HUES48 (cell line): ENCODE measurements at regions not wholly inside any gene's neighbourhood (a gene's known extent, or its start where the extent isn't known, plus 50 kb on each side); places are given as distances from the start of the nearest gene placed in this dataset.

Experiments
- H3K27ac ChIP-seq: one replicate; pipeline ENCODE4 v1.7.0; 2013; ENCODE audit warnings: low read depth, low read length, inconsistent platforms
- H3K27me3 ChIP-seq: 2 replicates; pipeline ENCODE4 v1.6.1; 2013; ENCODE audit warnings: mild to moderate bottlenecking, low read length; ENCODE audit not compliant: control insufficient read depth, insufficient read depth
- H3K36me3 ChIP-seq: 2 replicates; pipeline ENCODE4 v1.6.1; 2013; ENCODE audit warnings: low read length; ENCODE audit not compliant: control insufficient read depth, insufficient read depth
- H3K4me1 ChIP-seq: 2 replicates; pipeline ENCODE4 v1.6.1; 2013; ENCODE audit warnings: mild to moderate bottlenecking, low read length; ENCODE audit not compliant: control insufficient read depth, insufficient read depth
- H3K4me3 ChIP-seq: 2 replicates; pipeline ENCODE4 v1.5.1; 2013; ENCODE audit warnings: mild to moderate bottlenecking, low read depth, low read length
- H3K9ac ChIP-seq: 2 replicates; pipeline ENCODE4 v1.6.1; 2013; ENCODE audit warnings: mild to moderate bottlenecking, low read depth, low read length, moderate library complexity
- H3K9me3 ChIP-seq: 2 replicates; pipeline ENCODE4 v1.6.1; 2013; ENCODE audit warnings: low read length; ENCODE audit not compliant: control insufficient read depth, insufficient read depth

DNA sequence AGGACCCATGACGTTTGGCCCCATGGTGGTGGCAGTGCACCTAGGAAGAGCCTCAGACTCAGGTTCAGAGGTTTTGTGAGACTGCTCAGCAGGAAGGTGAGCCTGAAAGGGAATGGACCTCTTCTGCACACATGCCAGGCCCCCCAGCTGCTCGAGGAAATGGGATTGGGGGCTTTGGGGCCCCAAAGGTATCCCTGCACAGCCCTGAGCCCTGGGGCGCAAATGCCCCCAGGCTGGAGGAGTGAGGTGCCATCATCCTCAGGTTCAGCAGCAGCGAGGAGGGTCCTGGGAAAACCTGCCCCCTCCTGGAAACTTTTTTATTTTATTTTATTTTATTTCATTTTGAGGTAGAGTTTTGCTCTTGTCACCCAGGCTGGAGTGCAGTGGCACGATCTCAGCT is 171.8 kb upstream of the MVB12B start:
- Histone ChIP-seq H3K36me3 (no peaks in the 10 kb centered on the region), H3K9ac (no peak overlapping the region), H3K4me3 (no peak overlapping the region), H3K4me1 (no peaks in the 10 kb centered on the region), H3K27ac (no peak overlapping the region), H3K9me3 (no peaks in the 10 kb centered on the region), H3K27me3 (no peaks in the 10 kb centered on the region; the same call in 1 of the 2 replicates)

DNA sequence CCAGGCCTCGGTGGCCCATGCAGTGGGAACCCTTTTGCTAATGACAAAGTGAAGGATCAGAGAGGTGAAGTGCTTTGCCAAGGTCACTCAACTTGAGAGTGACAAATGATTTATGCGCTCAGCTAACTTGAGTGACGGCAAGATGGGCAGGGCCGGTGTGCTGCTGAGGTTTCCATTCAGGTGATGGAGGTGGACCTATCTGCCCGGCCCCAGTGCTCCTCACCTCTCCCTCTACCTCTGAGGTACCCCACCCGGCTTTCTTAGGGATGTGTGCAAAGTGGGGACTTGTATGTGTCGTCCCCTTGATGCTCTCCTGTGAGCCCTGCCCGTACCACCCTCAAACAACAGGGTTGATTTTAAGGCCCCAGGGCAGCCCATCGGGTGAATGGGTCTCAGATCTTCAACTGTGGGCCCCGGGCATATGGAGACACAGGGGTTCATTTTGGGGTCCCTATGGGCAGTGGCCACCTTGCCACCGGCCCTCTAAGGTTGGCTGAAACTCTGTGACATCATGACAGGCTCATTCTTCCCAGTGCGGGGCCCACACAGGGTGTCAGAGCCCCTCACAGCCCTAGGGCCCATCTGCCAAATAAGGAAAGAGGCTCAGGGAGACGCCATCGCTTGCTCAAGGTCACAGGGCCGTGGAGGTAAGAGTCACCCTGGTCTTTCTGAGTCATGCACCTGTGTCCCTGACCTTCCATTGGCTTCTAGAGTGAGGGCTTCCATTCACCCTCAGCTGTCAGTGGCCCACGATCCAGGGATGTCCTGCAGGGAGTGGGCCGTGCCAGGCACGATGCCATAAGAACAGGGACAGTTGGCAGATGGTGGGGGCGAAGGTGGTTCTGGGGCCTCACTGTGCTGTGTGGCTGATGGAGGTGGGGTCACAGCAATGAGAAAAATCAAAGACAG is 170.6 kb upstream of the MVB12B start:
- no peak overlapping the region for H3K9ac ChIP-seq
- no peak overlapping the region for H3K4me3 ChIP-seq
- H3K27me3 ChIP-seq: no peaks in the 10 kb centered on the region; the same call in 1 of the 2 replicates
- no peaks in the 10 kb centered on the region for H3K4me1 ChIP-seq
- no peaks in the 10 kb centered on the region for H3K36me3 ChIP-seq
- H3K9me3 ChIP-seq: no peaks in the 10 kb centered on the region
- no peak overlapping the region for H3K27ac ChIP-seq

DNA sequence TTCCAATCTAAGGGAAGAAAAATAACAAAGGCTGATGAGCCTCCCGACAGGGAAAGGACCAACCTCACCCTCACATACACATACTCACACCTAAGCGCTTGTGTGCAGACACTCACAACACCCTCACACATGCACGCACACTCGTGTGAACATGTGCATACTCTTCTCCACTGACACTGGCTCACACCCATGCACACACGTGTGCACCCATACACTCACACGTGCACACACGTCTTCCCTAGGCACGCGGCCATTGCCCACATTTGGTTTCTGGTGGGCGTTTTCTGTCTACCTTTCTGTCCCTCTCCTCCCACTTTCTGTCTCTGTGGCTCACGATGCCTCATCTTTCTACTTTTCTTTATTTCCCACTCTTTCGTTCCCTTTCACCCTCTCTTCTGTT is 169.7 kb upstream of the MVB12B start:
- no peak overlapping the region for H3K4me3 ChIP-seq
- no peak overlapping the region for H3K27ac ChIP-seq
- H3K9me3 ChIP-seq: no peaks in the 10 kb centered on the region
- H3K27me3 ChIP-seq: no peaks in the 10 kb centered on the region; the same call in 1 of the 2 replicates
- H3K4me1 ChIP-seq: no peaks in the 10 kb centered on the region
- no peak overlapping the region for H3K9ac ChIP-seq
- H3K36me3 ChIP-seq: no peaks in the 10 kb centered on the region

DNA sequence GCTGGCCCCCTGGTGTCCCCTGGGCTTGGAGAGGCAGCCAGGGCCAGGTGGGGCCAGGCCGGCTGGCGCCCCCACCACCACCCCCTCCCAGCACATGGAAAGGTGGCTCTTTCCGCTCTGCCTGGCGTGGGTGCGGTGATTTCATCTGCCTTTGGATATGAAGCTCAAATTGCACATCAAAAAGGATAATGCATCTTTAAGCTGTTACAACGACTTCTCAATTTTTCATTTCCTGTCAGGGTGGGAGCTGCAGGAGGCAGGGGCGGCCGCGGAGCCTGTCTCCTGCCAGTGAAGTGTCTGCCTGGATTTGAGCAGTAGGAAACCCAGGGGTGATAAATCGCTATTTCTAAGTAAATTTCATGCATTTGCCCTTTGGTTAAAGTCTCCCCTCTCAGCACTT is 169.2 kb upstream of the MVB12B start:
- H3K27me3 ChIP-seq: no peaks in the 10 kb centered on the region; the same call in 1 of the 2 replicates
- H3K9me3 ChIP-seq: no peaks in the 10 kb centered on the region
- H3K9ac ChIP-seq: no peak overlapping the region

DNA sequence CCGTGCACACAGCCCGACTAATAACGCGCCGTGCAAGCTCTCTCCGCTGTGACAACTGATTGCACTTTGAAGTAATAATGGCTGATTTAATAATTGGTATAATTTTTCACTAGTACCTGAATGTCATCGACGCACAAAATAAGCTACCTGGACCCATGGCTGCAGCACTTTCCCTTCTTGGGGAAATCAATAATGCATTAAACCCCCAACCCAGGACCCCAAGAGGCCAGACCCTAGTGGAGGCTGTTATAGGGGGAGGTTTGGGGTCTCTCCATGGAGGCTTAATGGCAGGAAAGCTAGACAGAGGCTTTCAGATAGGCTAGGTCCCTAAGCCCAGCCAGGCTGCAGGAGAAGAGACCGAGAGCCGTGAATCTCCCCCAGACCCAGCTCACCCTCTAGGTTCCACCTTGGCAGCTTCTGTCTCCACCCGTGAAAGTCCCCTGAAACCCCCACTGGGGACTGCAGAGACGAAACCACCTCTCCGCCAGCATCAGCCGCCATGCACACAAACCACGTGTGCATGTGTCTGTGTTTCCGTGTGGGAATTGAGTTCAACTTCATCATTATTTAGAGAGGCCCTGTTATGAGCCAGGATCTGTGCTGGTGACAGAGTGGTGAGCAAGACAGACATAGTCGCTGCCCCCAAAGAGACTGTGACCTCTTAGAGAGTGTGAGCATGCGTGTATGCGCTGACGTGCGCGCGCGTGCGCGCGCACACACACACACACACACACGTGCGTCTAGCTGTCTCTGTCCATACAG is 168.6 kb upstream of the MVB12B start:
- Histone ChIP-seq H3K4me3 (no peak overlapping the region), H3K4me1 (no peaks in the 10 kb centered on the region), H3K27ac (no peak overlapping the region), H3K9ac (no peak overlapping the region), H3K36me3 (no peaks in the 10 kb centered on the region), H3K27me3 (no peaks in the 10 kb centered on the region; the same call in 1 of the 2 replicates), H3K9me3 (no peaks in the 10 kb centered on the region)

More for the DNA sequence above, 169.2 kb upstream of the MVB12B start:
- Histone ChIP-seq H3K27ac (no peak overlapping the region), H3K4me3 (no peak overlapping the region), H3K4me1 (no peaks in the 10 kb centered on the region), H3K36me3 (no peaks in the 10 kb centered on the region)

DNA sequence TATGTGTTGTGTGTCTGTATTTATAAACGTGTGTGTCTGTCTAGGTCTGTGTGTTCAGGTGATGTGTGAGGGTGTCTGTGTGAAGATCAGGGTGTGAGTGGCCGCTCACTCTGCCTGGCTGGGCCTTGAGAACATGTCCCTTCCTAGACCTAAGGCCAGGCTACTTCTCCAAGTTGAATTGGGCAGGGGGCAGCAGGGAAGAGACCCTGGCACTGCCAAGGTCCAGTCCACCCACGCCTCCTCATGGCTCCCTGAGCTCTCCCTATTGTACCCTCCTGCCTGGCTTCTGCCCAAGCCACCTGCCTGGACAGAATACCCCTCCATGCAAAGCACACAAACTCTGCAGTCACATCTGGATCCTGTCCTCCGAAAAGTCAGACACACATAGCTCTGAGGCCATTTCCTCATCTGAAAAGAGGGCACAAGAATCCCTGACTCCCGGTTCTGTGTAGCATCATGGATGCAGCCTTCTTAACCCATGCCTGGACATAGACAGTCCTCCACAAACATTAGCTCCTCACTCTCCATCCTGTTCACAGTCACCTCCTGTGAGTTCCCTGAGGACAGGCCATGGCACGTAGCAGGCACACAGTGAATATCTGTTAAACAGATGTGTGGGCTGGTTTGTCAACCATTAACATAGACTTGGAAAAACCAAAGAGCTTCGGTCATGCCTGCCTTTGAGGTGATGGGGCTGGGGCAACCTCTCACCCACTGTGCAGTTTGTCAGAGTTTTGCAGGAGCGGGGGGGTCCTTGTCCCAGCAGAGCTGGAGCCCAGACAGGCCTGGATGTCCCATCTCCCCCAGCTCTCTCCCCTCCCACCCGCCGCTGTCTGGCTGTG is 167.8 kb upstream of the MVB12B start:
- H3K4me1 ChIP-seq: no peaks in the 10 kb centered on the region
- H3K27me3 ChIP-seq: no peaks in the 10 kb centered on the region; the same call in 1 of the 2 replicates
- no peak overlapping the region for H3K27ac ChIP-seq

DNA sequence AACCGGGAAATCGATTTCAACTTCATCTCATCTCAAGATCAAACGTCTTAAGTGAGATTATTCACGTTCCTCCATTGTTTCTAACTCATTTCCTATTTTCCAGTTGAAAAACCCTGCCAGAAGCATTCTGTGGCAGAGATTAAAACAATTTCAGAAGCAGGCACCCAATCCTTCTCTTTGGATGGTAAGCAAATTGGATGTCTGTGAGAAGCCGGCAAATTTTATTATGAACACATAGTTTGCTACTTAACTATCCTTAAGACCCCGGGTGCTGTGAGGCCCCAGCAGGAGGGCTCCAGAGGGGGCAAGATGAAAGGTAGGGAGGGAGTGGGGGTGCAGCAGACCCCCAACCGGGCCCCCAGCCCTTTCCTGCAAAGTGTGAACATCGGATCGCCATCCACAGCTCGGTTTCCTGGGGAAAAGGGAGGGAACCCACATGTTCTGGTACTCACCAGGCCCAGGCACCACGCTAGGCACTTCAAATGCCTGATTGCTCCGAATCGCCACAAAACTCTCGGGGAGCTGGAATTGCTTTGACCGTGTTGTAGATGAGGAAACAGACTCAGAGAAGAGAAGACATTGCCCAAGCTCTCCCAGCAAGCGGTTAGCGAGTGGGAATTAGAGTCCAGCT is 167.1 kb upstream of the MVB12B start:
- no peak overlapping the region for H3K27ac ChIP-seq
- no peak overlapping the region for H3K9ac ChIP-seq
- H3K4me3 ChIP-seq: no peak overlapping the region
- H3K4me1 ChIP-seq: no peaks in the 10 kb centered on the region
- no peaks in the 10 kb centered on the region; the same call in 1 of the 2 replicates for H3K27me3 ChIP-seq
- no peaks in the 10 kb centered on the region for H3K9me3 ChIP-seq
- no peaks in the 10 kb centered on the region for H3K36me3 ChIP-seq

More for the DNA sequence above, 167.8 kb upstream of the MVB12B start:
- H3K4me3 ChIP-seq: no peak overlapping the region
- no peak overlapping the region for H3K9ac ChIP-seq
- H3K9me3 ChIP-seq: no peaks in the 10 kb centered on the region
- no peaks in the 10 kb centered on the region for H3K36me3 ChIP-seq

DNA sequence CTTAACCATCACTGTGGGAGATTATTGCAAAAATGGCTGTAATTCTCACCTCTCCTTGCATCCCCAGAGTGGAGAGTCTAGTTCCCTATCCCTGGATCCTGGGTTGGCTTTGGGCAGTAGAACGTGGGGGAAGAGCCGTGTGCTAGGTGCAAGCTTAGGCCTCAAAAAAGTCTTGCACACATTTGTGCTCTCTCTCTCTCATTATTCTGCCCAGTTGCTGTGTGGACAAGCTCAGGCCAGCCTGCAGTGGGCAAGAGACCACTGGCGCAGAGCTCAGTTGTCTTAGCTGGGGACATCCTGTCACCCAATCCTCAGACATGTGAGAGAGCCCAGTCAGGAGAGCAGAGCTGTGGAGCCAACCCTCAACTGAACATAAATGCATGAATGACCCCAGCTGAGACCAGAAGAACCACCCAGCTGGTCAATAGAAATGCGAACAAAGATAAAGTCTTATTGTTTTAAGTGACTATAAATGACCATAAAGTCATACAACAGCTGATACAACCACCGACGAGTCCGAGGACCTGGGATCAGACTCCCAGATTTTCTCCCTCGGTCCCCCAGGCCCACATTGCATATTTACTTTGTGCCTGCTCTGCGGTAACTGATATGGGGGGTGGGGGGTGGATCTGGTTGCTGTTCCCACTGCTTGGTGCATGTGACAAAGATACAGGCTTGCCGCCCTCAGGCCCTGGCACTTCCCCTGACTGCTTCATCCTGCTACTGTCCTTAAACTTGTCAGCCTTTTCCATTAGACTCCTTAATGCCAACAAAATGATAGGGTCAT is 166.4 kb upstream of the MVB12B start:
- H3K27ac ChIP-seq: no peak overlapping the region
- H3K4me3 ChIP-seq: no peak overlapping the region
- no peak overlapping the region for H3K9ac ChIP-seq
- H3K9me3 ChIP-seq: no peaks in the 10 kb centered on the region
- no peaks in the 10 kb centered on the region for H3K4me1 ChIP-seq
- H3K36me3 ChIP-seq: no peaks in the 10 kb centered on the region
- H3K27me3 ChIP-seq: no peaks in the 10 kb centered on the region; the same call in 1 of the 2 replicates

DNA sequence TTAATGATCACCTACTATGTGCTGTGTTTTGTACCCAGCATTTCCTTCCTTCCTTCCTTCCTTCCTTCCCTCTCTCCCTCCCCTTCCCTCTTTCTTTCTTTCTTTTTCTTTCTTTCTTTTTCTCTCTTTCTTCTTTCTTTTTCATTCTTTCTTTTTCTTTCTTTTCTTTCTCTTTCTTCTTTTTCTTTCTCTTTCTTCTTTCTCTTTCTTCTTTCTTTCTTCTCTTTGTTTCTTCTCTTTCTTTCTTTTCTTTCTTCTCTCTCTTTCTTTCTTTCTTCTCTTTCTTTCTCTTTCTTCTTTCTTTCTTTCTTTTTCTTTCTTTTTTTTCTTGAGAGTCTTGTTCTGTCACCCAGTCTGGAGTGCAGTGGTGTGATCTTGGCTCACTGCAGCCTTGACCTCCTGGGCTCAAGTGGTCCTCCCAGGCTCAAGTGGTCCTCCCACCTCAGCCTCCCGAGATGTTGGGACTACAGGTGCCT is 165.7 kb upstream of the MVB12B start:
- Histone ChIP-seq H3K27ac (no peak overlapping the region), H3K36me3 (no peaks in the 10 kb centered on the region), H3K9me3 (no peaks in the 10 kb centered on the region), H3K27me3 (no peaks in the 10 kb centered on the region; the same call in 1 of the 2 replicates), H3K4me3 (no peak overlapping the region), H3K4me1 (no peaks in the 10 kb centered on the region), H3K9ac (no peak overlapping the region)
